Eye (tissue), 1 donor: ENCODE measurements at regions not wholly inside any gene's neighbourhood (a gene's known extent, or its start where the extent isn't known, plus 50 kb on each side); places are given as distances from the start of the nearest gene placed in this dataset.
"Not testable (repeated sequence)": the region's sequence is repeated elsewhere in the genome, so short reads cannot be mapped to it uniquely, and the experiment has no call there.

ENCODE experiments used
- DNase-seq: peaks from one replicate; pipeline ENCODE4 v3.0.0-alpha.2; 2015

GRCh38 chr22:49015459-49015858, 812.2 kb downstream of the BRD1 start:
- no peak for DNase-seq

- no peak for DNase-seq
Observed at GRCh38 chr22:49014227-49015201, 813.2 kb downstream of the BRD1 start.

GRCh38 chr22:49013707-49014106, 814.0 kb downstream of the BRD1 start:
- DNase-seq = no peak

GRCh38 chr22:49012712-49013395, 814.8 kb downstream of the BRD1 start:
- peak; percentile 45 for DNase-seq

GRCh38 chr22:49011769-49012648, 815.7 kb downstream of the BRD1 start:
- DNase-seq = peak; percentile 34

- DNase-seq = no peak
Observed at GRCh38 chr22:49011379-49011768, 816.3 kb downstream of the BRD1 start.

- no peak for DNase-seq
Observed at GRCh38 chr22:49010901-49011300, 816.8 kb downstream of the BRD1 start.

GRCh38 chr22:49010070-49010863, 817.4 kb downstream of the BRD1 start:
- no peak for DNase-seq

- no peak for DNase-seq
Observed at GRCh38 chr22:49009359-49010063, 818.2 kb downstream of the BRD1 start.

- no peak for DNase-seq
Observed at GRCh38 chr22:49008682-49009235, 818.9 kb downstream of the BRD1 start.

GRCh38 chr22:49007013-49007653, 820.5 kb downstream of the BRD1 start:
- no peak for DNase-seq

- DNase-seq = no peak
Observed at GRCh38 chr22:49006207-49007012, 821.3 kb downstream of the BRD1 start.

- no peak for DNase-seq
Observed at GRCh38 chr22:49005557-49005956, 822.1 kb downstream of the BRD1 start.

- no peak for DNase-seq
Observed at GRCh38 chr22:49004484-49005399, 822.9 kb downstream of the BRD1 start.

- DNase-seq = not testable (repeated sequence)
Observed at GRCh38 chr22:48997605-48998004, 830.1 kb downstream of the BRD1 start.

GRCh38 chr22:48993655-48994054, 834.0 kb downstream of the BRD1 start:
- DNase-seq = no peak

- no peak for DNase-seq
Observed at GRCh38 chr22:48984639-48985038, 843.0 kb downstream of the BRD1 start.

- DNase-seq = no peak
Observed at GRCh38 chr22:48982321-48982905, 845.3 kb downstream of the BRD1 start.
